Caco-2 (cell line): ENCODE measurements at regions not wholly inside any gene's neighbourhood (a gene's known extent, or its start where the extent isn't known, plus 50 kb on each side); places are given as distances from the start of the nearest gene placed in this dataset.

ENCODE experiments used
- BruUV-seq: library from RNA; stranded (reverse); fragments of 400-500 nt; replicated peaks from 2 replicates; lab custom pipeline; 2021; lab: Mats Ljungman, UMichigan
- CTCF ChIA-PET: fragments of 300-600 bp; sonication (Branson Sonifier 250); formaldehyde crosslinking; loops from one replicate; lab custom pipeline; 2022; ENCODE audit warnings: antibody characterized with exemption; lab: Charles Lee
- POLR2A ChIA-PET: fragments of 300-600 bp; sonication (Branson Sonifier 250); formaldehyde crosslinking; loops from one replicate; lab custom pipeline; 2022; ENCODE audit warnings: antibody characterized with exemption; lab: Charles Lee
- DNase-seq, 2 experiments: peaks; one replicate each; pipeline versions ENCODE4 v3.0.0 to v3.0.0-alpha.2; 2020 to 2022
- H3K27me3 ChIP-seq: replicated peaks from 2 replicates; pipeline ENCODE4 v1.6.0; 2011; ENCODE audit warnings: low read length; ENCODE audit not compliant: control insufficient read depth, insufficient read depth
- H3K36me3 ChIP-seq: 2 replicates; pipeline ENCODE4 v1.5.1; 2011; ENCODE audit warnings: low read length; ENCODE audit not compliant: control insufficient read depth, insufficient read depth
- H3K4me1 ChIP-seq: fragments of 250-450 bp; sonication (Bioruptor Pico); 2 replicates; pipeline ENCODE4 v1.5.1; 2020; ENCODE audit warnings: mild to moderate bottlenecking
- H3K4me3 ChIP-seq: 2 replicates; pipeline ENCODE4 v1.5.1; 2011; ENCODE audit warnings: low read depth, mild to moderate bottlenecking, control low read depth, low read length
- H3K9me3 ChIP-seq: fragments of 250-450 bp; sonication (Bioruptor Pico); 2 replicates; pipeline ENCODE4 v1.5.1; 2020; ENCODE audit warnings: mild to moderate bottlenecking, moderate library complexity
- H3K27ac Mint-ChIP-seq: one replicate; pipeline ENCODE4 v1.8.0; 2022; ENCODE audit warnings: mixed read lengths; ENCODE audit not compliant: unreplicated experiment
- H3K27me3 Mint-ChIP-seq: one replicate; pipeline ENCODE4 v1.8.0; 2022; ENCODE audit warnings: mixed read lengths; ENCODE audit not compliant: insufficient read depth, unreplicated experiment
- H3K36me3 Mint-ChIP-seq: one replicate; pipeline ENCODE4 v1.8.0; 2022; ENCODE audit warnings: mild to moderate bottlenecking, mixed read lengths; ENCODE audit not compliant: insufficient read depth, unreplicated experiment
- H3K4me1 Mint-ChIP-seq: one replicate; pipeline ENCODE4 v1.8.0; 2022; ENCODE audit warnings: low read depth, mixed read lengths; ENCODE audit not compliant: unreplicated experiment
- H3K4me3 Mint-ChIP-seq: one replicate; pipeline ENCODE4 v1.8.0; 2022; ENCODE audit warnings: mild to moderate bottlenecking, moderate library complexity, mixed read lengths; ENCODE audit not compliant: unreplicated experiment
- H3K9me3 Mint-ChIP-seq: one replicate; pipeline ENCODE4 v1.8.0; 2022; ENCODE audit warnings: mixed read lengths; ENCODE audit not compliant: unreplicated experiment
- CTCF ChIP-seq, 2 experiments: fragments of 200-600 bp in 1 of 2; IDR thresholded peaks; 1 replicate in 1 of 2; 2 replicates in 1 of 2; pipeline versions ENCODE4 v1.5.1 to v1.8.0; 2011 to 2022; ENCODE audit warnings: antibody characterized with exemption in 1 of 2, control low read depth in 1 of 2, inconsistent platforms in 1 of 2, low read depth in 1 of 2, low read length in 1 of 2, mild to moderate bottlenecking in 1 of 2, moderate library complexity in 1 of 2; ENCODE audit not compliant: insufficient read depth in 1 of 2, severe bottlenecking in 1 of 2, unreplicated experiment in 1 of 2
- intact Hi-C: fragments of 100-400 bp; cut with micrococcal nuclease; formaldehyde crosslinking; loops from one replicate; pipeline ENCODE4 v1.10.0; 2022; ENCODE audit not compliant: unreplicated experiment

GRCh38 chr5:164009621-164010020 lies 504.2 kb downstream of the MAT2B start:
- no peak for TF ChIP-seq CTCF (IDR thresholded peaks at IDR 0.05; ENCODE audit: insufficient read depth in 1 of 2, low read depth in 1 of 2, low read length in 1 of 2, severe bottlenecking in 1 of 2, unreplicated experiment in 1 of 2)

GRCh38 chr5:164010900-164011299 lies 505.5 kb downstream of the MAT2B start:
- no peaks in the 10 kb centered on the region for H3K36me3 ChIP-seq
- no peak overlapping the region for H3K4me3 ChIP-seq
- BruUV-seq, result no TSS peak
- no peak overlapping the region for H3K4me3 Mint-ChIP-seq
- H3K4me1 Mint-ChIP-seq, result no peaks in the 10 kb centered on the region
- no peaks in the 10 kb centered on the region for H3K4me1 ChIP-seq
- no peak for TF ChIP-seq CTCF (IDR thresholded peaks at IDR 0.05; ENCODE audit: insufficient read depth in 1 of 2, low read depth in 1 of 2, low read length in 1 of 2, severe bottlenecking in 1 of 2, unreplicated experiment in 1 of 2)
- DNase-seq, result no peak
- CTCF ChIA-PET, result no interaction called here
- H3K9me3 ChIP-seq, result no peaks in the 10 kb centered on the region
- H3K36me3 Mint-ChIP-seq, result no peaks in the 10 kb centered on the region
- POLR2A ChIA-PET, result no interaction called here
- intact Hi-C loops, result loop anchor here (5.0 kb wide), 1 partner anchor 1446 kb away; no protein-coding TSS in a partner anchor
- H3K27ac Mint-ChIP-seq, result no peak overlapping the region
- H3K9me3 Mint-ChIP-seq, result no peaks in the 10 kb centered on the region
- no peaks in the 10 kb centered on the region for H3K27me3 Mint-ChIP-seq
- H3K27me3 ChIP-seq, result no peaks in the 10 kb centered on the region

More at GRCh38 chr5:164009621-164010020, 504.2 kb downstream of the MAT2B start:
- no peaks in the 10 kb centered on the region for H3K27me3 Mint-ChIP-seq
- Histone ChIP-seq H3K4me1 (no peaks in the 10 kb centered on the region), H3K9me3 (no peaks in the 10 kb centered on the region), H3K4me3 (no peak overlapping the region), H3K36me3 (no peaks in the 10 kb centered on the region), H3K27me3 (no peaks in the 10 kb centered on the region)
- ChIA-PET POLR2A (no interaction called here), CTCF (no interaction called here)
- H3K4me1 Mint-ChIP-seq, result no peaks in the 10 kb centered on the region
- no peak overlapping the region for H3K4me3 Mint-ChIP-seq
- H3K27ac Mint-ChIP-seq, result no peak overlapping the region
- no peak for DNase-seq
- BruUV-seq, result no TSS peak
- no peaks in the 10 kb centered on the region for H3K9me3 Mint-ChIP-seq
- no peaks in the 10 kb centered on the region for H3K36me3 Mint-ChIP-seq
- intact Hi-C loops, result loop anchor here (5.0 kb wide), 1 partner anchor 1448 kb away; no protein-coding TSS in a partner anchor

GRCh38 chr5:164012371-164012770 lies 507.0 kb downstream of the MAT2B start:
- BruUV-seq, result no TSS peak
- TF ChIP-seq CTCF (IDR thresholded peaks at IDR 0.05; ENCODE audit: insufficient read depth in 1 of 2, low read depth in 1 of 2, low read length in 1 of 2, severe bottlenecking in 1 of 2, unreplicated experiment in 1 of 2), result no peak
- H3K9me3 Mint-ChIP-seq, result no peaks in the 10 kb centered on the region
- Histone ChIP-seq H3K27me3 (no peaks in the 10 kb centered on the region), H3K36me3 (no peaks in the 10 kb centered on the region), H3K4me3 (no peak overlapping the region), H3K4me1 (no peaks in the 10 kb centered on the region), H3K9me3 (no peaks in the 10 kb centered on the region)
- DNase-seq, result no peak
- intact Hi-C loops, result loop anchor here (2.0 to 5.0 kb wide), 4 partner anchors 316 to 1445 kb away; no protein-coding TSS in a partner anchor
- no peaks in the 10 kb centered on the region for H3K4me1 Mint-ChIP-seq
- ChIA-PET CTCF (interaction anchor here (0.6 to 1.0 kb wide), 4 partner anchors 448 to 640 kb away, joined by 3 to 9 read pairs (median 6); no protein-coding TSS in a partner anchor), POLR2A (no interaction called here)
- no peaks in the 10 kb centered on the region for H3K36me3 Mint-ChIP-seq
- no peak overlapping the region for H3K27ac Mint-ChIP-seq
- H3K27me3 Mint-ChIP-seq, result peaks cover 3% of the 10 kb centered on the region
- H3K4me3 Mint-ChIP-seq, result no peak overlapping the region
